ENCODE measurements at regions not wholly inside any gene's neighbourhood (a gene's known extent, or its start where the extent isn't known, plus 50 kb on each side); places are given as distances from the start of the nearest gene placed in this dataset.
"Not testable (repeated sequence)": the region's sequence is repeated elsewhere in the genome, so short reads cannot be mapped to it uniquely, and the experiment has no call there.

GRCh38 chr9:25813478-25813877 is 135.2 kb upstream of the TUSC1 start:
- DNase-seq (no peak), ATAC-seq (no peak)
- H3K27ac Mint-ChIP-seq: no peak overlapping the region
- TF ChIP-seq CTCF (IDR thresholded peaks at IDR 0.05): no peak
- no peaks in the 10 kb centered on the region for H3K27me3 Mint-ChIP-seq
- CTCF ChIA-PET: no interaction called here
- intact Hi-C loops (cut with micrococcal nuclease): no loop called here
- no peak overlapping the region for H3K4me3 Mint-ChIP-seq
- POLR2A ChIA-PET: no interaction called here
- no peaks in the 10 kb centered on the region for H3K4me1 Mint-ChIP-seq (ENCODE audit: low read depth)
- H3K9me3 Mint-ChIP-seq: peaks cover 15% of the 10 kb centered on the region
- no peaks in the 10 kb centered on the region for H3K36me3 Mint-ChIP-seq (ENCODE audit: low read depth)

- POLR2A ChIA-PET: no interaction called here
- CTCF ChIA-PET: no interaction called here
- peaks cover 9% of the 10 kb centered on the region for H3K9me3 Mint-ChIP-seq
These were observed 130.3 kb upstream of the TUSC1 start for GRCh38 chr9:25808554-25808953.

DNA sequence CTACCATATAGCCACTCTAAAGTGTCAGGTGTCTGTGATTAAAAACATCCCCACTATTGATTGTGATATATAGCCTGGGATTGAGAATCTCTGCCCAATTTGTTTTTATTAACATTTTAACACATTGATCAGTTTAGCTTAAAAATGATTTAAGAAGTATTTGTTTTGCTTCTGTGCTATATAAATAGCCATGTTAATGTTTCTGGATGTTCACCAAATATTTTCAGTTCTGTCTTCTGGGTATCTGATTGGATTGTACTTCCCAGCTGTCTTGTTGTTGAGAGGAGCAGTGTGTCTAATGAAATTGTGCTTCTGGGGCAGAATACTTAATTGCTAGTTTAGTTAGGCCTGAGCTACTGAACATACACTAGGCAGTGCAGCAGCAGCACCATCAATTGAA is 126.6 kb upstream of the TUSC1 start:
- H3K4me1 Mint-ChIP-seq (ENCODE audit: low read depth): no peaks in the 10 kb centered on the region
- no peaks in the 10 kb centered on the region for H3K36me3 Mint-ChIP-seq (ENCODE audit: low read depth)
- no peak overlapping the region for H3K27ac Mint-ChIP-seq
- CTCF ChIA-PET: no interaction called here
- peaks cover 7% of the 10 kb centered on the region for H3K9me3 Mint-ChIP-seq
- H3K27me3 Mint-ChIP-seq: no peaks in the 10 kb centered on the region
- intact Hi-C loops (cut with micrococcal nuclease): no loop called here
- H3K4me3 Mint-ChIP-seq: no peak overlapping the region
- no peak for TF ChIP-seq CTCF (IDR thresholded peaks at IDR 0.05)
- DNase-seq (no peak), ATAC-seq (no peak)
- POLR2A ChIA-PET: no interaction called here

More at GRCh38 chr9:25808554-25808953, 130.3 kb upstream of the TUSC1 start:
- Mint-ChIP-seq H3K4me3 (no peak overlapping the region), H3K4me1 (ENCODE audit: low read depth) (no peaks in the 10 kb centered on the region), H3K36me3 (ENCODE audit: low read depth) (no peaks in the 10 kb centered on the region), H3K27ac (no peak overlapping the region), H3K27me3 (no peaks in the 10 kb centered on the region)
- no peak for DNase-seq
- TF ChIP-seq CTCF (IDR thresholded peaks at IDR 0.05): no peak
- ATAC-seq: no peak
- intact Hi-C loops (cut with micrococcal nuclease): no loop called here

GRCh38 chr9:25801989-25802388 is 123.7 kb upstream of the TUSC1 start:
- not testable (repeated sequence) for H3K4me3 Mint-ChIP-seq, ATAC-seq

GRCh38 chr9:25773805-25774204 is 95.6 kb upstream of the TUSC1 start:
- peaks cover 15% of the 10 kb centered on the region for H3K9me3 Mint-ChIP-seq
- no peaks in the 10 kb centered on the region for H3K4me1 Mint-ChIP-seq (ENCODE audit: low read depth)
- CTCF ChIA-PET: no interaction called here
- no peak overlapping the region for H3K27ac Mint-ChIP-seq
- H3K36me3 Mint-ChIP-seq (ENCODE audit: low read depth): no peaks in the 10 kb centered on the region
- DNase-seq: no peak
- H3K4me3 Mint-ChIP-seq: no peak overlapping the region
- no peak for TF ChIP-seq CTCF (IDR thresholded peaks at IDR 0.05)
- H3K27me3 Mint-ChIP-seq: no peaks in the 10 kb centered on the region
- intact Hi-C loops (cut with micrococcal nuclease): no loop called here
- no peak for ATAC-seq
- POLR2A ChIA-PET: no interaction called here

More at GRCh38 chr9:25801989-25802388, 123.7 kb upstream of the TUSC1 start:
- H3K9me3 Mint-ChIP-seq; H3K4me1 Mint-ChIP-seq (ENCODE audit: low read depth); H3K27ac Mint-ChIP-seq; H3K36me3 Mint-ChIP-seq (ENCODE audit: low read depth); CTCF ChIA-PET; POLR2A ChIA-PET; intact Hi-C loops (cut with micrococcal nuclease); H3K27me3 Mint-ChIP-seq; DNase-seq: not testable (repeated sequence)

- Mint-ChIP-seq H3K27me3 (no peaks in the 10 kb centered on the region), H3K4me1 (ENCODE audit: low read depth) (no peaks in the 10 kb centered on the region), H3K4me3 (no peak overlapping the region), H3K9me3 (peaks cover 17% of the 10 kb centered on the region), H3K27ac (no peak overlapping the region), H3K36me3 (ENCODE audit: low read depth) (no peaks in the 10 kb centered on the region)
- CTCF ChIA-PET: no interaction called here
- intact Hi-C loops (cut with micrococcal nuclease): no loop called here
- ATAC-seq (no peak), DNase-seq (no peak)
- TF ChIP-seq CTCF (IDR thresholded peaks at IDR 0.05): no peak
- POLR2A ChIA-PET: no interaction called here
These were observed 77.7 kb upstream of the TUSC1 start for GRCh38 chr9:25755951-25756350.
